SK-N-MC (cell line): ENCODE measurements at regions not wholly inside any gene's neighbourhood (a gene's known extent, or its start where the extent isn't known, plus 50 kb on each side); places are given as distances from the start of the nearest gene placed in this dataset.

Experiments
- EZH2 ChIP-seq: fragments of 200-600 bp; sonication (generic); IDR thresholded peaks from one replicate; pipeline ENCODE4 v1.6.1; 2017; ENCODE audit warnings: antibody characterized with exemption
- FOXP2 ChIP-seq: optimal IDR thresholded peaks from 2 replicates; pipeline ENCODE3; 2011; ENCODE audit warnings: mild to moderate bottlenecking, moderate library complexity; ENCODE audit not compliant: insufficient read depth; ENCODE audit errors: extremely low read length, control extremely low read depth
- POLR2AphosphoS5 ChIP-seq: IDR thresholded peaks from 2 replicates; pipeline ENCODE4 v1.6.1; 2012; ENCODE audit warnings: mild to moderate bottlenecking, low read depth, low read length, borderline replicate concordance

DNA sequence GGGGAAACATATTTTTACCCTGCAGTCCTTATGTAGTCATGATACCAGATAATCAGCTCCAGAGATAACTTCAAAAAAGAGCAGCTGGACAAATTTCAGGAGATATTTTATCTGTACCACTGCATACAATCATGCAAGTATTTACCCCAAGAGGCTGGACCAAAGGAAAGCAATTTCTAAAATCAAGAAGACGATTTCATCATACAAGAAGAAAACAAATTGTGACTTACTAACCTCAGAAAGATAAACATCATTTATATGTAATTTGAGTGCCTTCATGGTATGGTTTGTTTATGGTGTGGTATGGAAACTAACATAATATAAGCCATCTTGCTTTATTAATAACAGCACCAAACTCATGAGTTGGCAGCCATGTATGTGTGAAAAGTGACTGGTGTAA lies 603.6 kb downstream of the PSAT1 start:
- TF ChIP-seq POLR2AphosphoS5 (no peak), EZH2 (no peak), FOXP2 (no peak)
